CD4-positive, alpha-beta T cell (primary cell): ENCODE measurements at regions not wholly inside any gene's neighbourhood (a gene's known extent, or its start where the extent isn't known, plus 50 kb on each side); places are given as distances from the start of the nearest gene placed in this dataset.

Source experiments
- ATAC-seq: fragments of 200-7000 bp; cut with Tn5 transposase; one replicate; pipeline ENCODE4 v1.10.0; 2022; ENCODE audit warnings: mild to moderate bottlenecking; ENCODE audit not compliant: poor library complexity
- CTCF ChIA-PET: fragments of 350-600 bp; sonication (Branson Sonifier 250); formaldehyde crosslinking; loops from one replicate; lab custom pipeline; 2021; ENCODE audit warnings: antibody characterized with exemption, inconsistent platforms; lab: Charles Lee
- POLR2A ChIA-PET: fragments of 350-600 bp; sonication (Branson Sonifier 250); formaldehyde crosslinking; loops from one replicate; lab custom pipeline; 2021; ENCODE audit warnings: antibody characterized with exemption, inconsistent platforms; lab: Charles Lee
- DNase-seq, 14 experiments: peaks; one replicate each; pipeline ENCODE4 v3.0.0-alpha.2; 2013 to 2020; ENCODE audit warnings: mixed read lengths in 2 of 14
- H3K27ac ChIP-seq, 2 donors: one replicate each; pipeline versions ENCODE4 v1.5.1 to v1.7.0; 2013; ENCODE audit warnings: low read length in 2 of 2, low read depth in 1 of 2, mild to moderate bottlenecking in 1 of 2
- H3K27me3 ChIP-seq, 2 experiments: 1 replicate in 1 of 2; 2 replicates in 1 of 2; pipeline versions ENCODE4 v1.6.1 to v1.7.0; 2013; ENCODE audit warnings: low read length in 2 of 2, control low read depth in 1 of 2, mild to moderate bottlenecking in 1 of 2, moderate library complexity in 1 of 2; ENCODE audit not compliant: insufficient read depth in 2 of 2, control insufficient read depth in 1 of 2
- H3K36me3 ChIP-seq: one replicate; pipeline ENCODE4 v1.6.1; 2013; ENCODE audit warnings: low read length, control low read depth; ENCODE audit not compliant: insufficient read depth
- H3K4me1 ChIP-seq: one replicate; pipeline ENCODE4 v1.6.1; 2013; ENCODE audit warnings: low read length, control low read depth; ENCODE audit not compliant: insufficient read depth
- H3K4me3 ChIP-seq: one replicate; pipeline ENCODE4 v1.5.1; 2013; ENCODE audit warnings: mild to moderate bottlenecking, low read length, moderate library complexity
- H3K9me3 ChIP-seq, 2 experiments: 1 replicate in 1 of 2; 2 replicates in 1 of 2; pipeline versions ENCODE4 v1.6.1 to v1.7.0; 2013; ENCODE audit warnings: low read length in 2 of 2, mild to moderate bottlenecking in 2 of 2, control low read depth in 1 of 2, moderate library complexity in 1 of 2; ENCODE audit not compliant: control insufficient read depth in 1 of 2, insufficient read depth in 1 of 2
- H3K27ac Mint-ChIP-seq: one replicate; pipeline ENCODE4 v1.8.0; 2020; ENCODE audit warnings: mixed read lengths
- H3K27me3 Mint-ChIP-seq: one replicate; pipeline ENCODE4 v1.8.0; 2021; ENCODE audit warnings: mixed read lengths
- H3K36me3 Mint-ChIP-seq: one replicate; pipeline ENCODE4 v1.8.0; 2021; ENCODE audit warnings: low read depth, mixed read lengths
- H3K4me1 Mint-ChIP-seq: one replicate; pipeline ENCODE4 v1.8.0; 2021; ENCODE audit warnings: low read depth, mixed read lengths
- H3K4me3 Mint-ChIP-seq: one replicate; pipeline ENCODE4 v1.8.0; 2020; ENCODE audit warnings: mild to moderate bottlenecking, mixed read lengths
- H3K9me3 Mint-ChIP-seq: one replicate; pipeline ENCODE4 v1.8.0; 2020; ENCODE audit warnings: mixed read lengths
- CTCF ChIP-seq: fragments of 200-600 bp; IDR thresholded peaks from one replicate; pipeline ENCODE4 v1.8.0; 2022; ENCODE audit warnings: antibody characterized with exemption, mild to moderate bottlenecking
- intact Hi-C, 2 experiments: fragments of 100-400 bp; cut with DNase I in 1 of 2; cut with micrococcal nuclease in 1 of 2; formaldehyde crosslinking; loops; one replicate each; pipeline versions ENCODE4 v1.15.1 to v1.9.0; 2023 to 2025; cut with DNase I, micrococcal nuclease

- Mint-ChIP-seq H3K4me1 (no peaks in the 10 kb centered on the region), H3K27me3 (no peaks in the 10 kb centered on the region), H3K36me3 (no peaks in the 10 kb centered on the region), H3K4me3 (no peak overlapping the region), H3K27ac (no peak overlapping the region), H3K9me3 (peaks cover 7% of the 10 kb centered on the region)
- Histone ChIP-seq H3K9me3 (peaks cover 2 to 3% of the 10 kb centered on the region in 2 experiments), H3K36me3 (no peaks in the 10 kb centered on the region), H3K27me3 (no peaks in the 10 kb centered on the region), H3K4me1 (no peaks in the 10 kb centered on the region), H3K4me3 (no peak overlapping the region), H3K27ac (no peak overlapping the region)
- ATAC-seq (no peak), DNase-seq (no peak)
- CTCF ChIA-PET = no interaction called here
- no peak for TF ChIP-seq CTCF
- intact Hi-C loops = no loop called here
- POLR2A ChIA-PET = no interaction called here
Observed at GRCh38 chr19:32154418-32154817, 191.0 kb upstream of the ZNF507 start.

- ATAC-seq = no peak
- no peak for TF ChIP-seq CTCF
- Mint-ChIP-seq H3K4me3 (no peak overlapping the region), H3K27me3 (peaks cover 28% of the 10 kb centered on the region), H3K9me3 (no peaks in the 10 kb centered on the region), H3K4me1 (no peaks in the 10 kb centered on the region), H3K27ac (no peak overlapping the region), H3K36me3 (no peaks in the 10 kb centered on the region)
- DNase-seq = no peak
- H3K4me1 ChIP-seq = no peaks in the 10 kb centered on the region
- peaks cover 0 to 3% of the 10 kb centered on the region in 2 experiments for H3K27me3 ChIP-seq
- no peak overlapping the region for H3K27ac ChIP-seq
- CTCF ChIA-PET = no interaction called here
- POLR2A ChIA-PET = no interaction called here
- H3K9me3 ChIP-seq = no peaks in the 10 kb centered on the region
- intact Hi-C loops = no loop called here
- H3K36me3 ChIP-seq = no peaks in the 10 kb centered on the region
- no peak overlapping the region for H3K4me3 ChIP-seq
Observed at GRCh38 chr19:32164384-32164992, 180.9 kb upstream of the ZNF507 start.

GRCh38 chr19:32165141-32165540, 180.3 kb upstream of the ZNF507 start:
- intact Hi-C loops = no loop called here
- POLR2A ChIA-PET = no interaction called here
- Mint-ChIP-seq H3K4me1 (no peaks in the 10 kb centered on the region), H3K27me3 (peaks cover 28% of the 10 kb centered on the region), H3K36me3 (no peaks in the 10 kb centered on the region), H3K9me3 (no peaks in the 10 kb centered on the region), H3K4me3 (no peak overlapping the region), H3K27ac (no peak overlapping the region)
- Histone ChIP-seq H3K36me3 (no peaks in the 10 kb centered on the region), H3K4me3 (no peak overlapping the region), H3K4me1 (no peaks in the 10 kb centered on the region), H3K27me3 (peaks cover 0 to 3% of the 10 kb centered on the region in 2 experiments), H3K9me3 (no peaks in the 10 kb centered on the region), H3K27ac (no peak overlapping the region)
- ATAC-seq (no peak), DNase-seq (no peak)
- CTCF ChIA-PET = no interaction called here
- no peak for TF ChIP-seq CTCF
